Activated naive CD8-positive, alpha-beta T cell treated with anti-CD3 and anti-CD28 coated beads, Interleukin-2, amount 50 U/mL, for 24 hours (primary cell): ENCODE measurements at regions not wholly inside any gene's neighbourhood (a gene's known extent, or its start where the extent isn't known, plus 50 kb on each side); places are given as distances from the start of the nearest gene placed in this dataset.

ENCODE experiments used
- ATAC-seq: fragments of 150-1000 bp; cut with Tn5 transposase; one replicate; pipeline ENCODE4 v1.10.0; 2021
- DNase-seq: peaks from one replicate; pipeline ENCODE4 v3.0.0; 2021
- H3K27ac Mint-ChIP-seq: one replicate; pipeline ENCODE4 v1.8.0; 2021; ENCODE audit warnings: mild to moderate bottlenecking, mixed read lengths
- H3K27me3 Mint-ChIP-seq: one replicate; pipeline ENCODE4 v1.8.0; 2021; ENCODE audit warnings: mixed read lengths
- H3K36me3 Mint-ChIP-seq: one replicate; pipeline ENCODE4 v1.8.0; 2021; ENCODE audit warnings: low read depth, mixed read lengths
- H3K4me1 Mint-ChIP-seq: one replicate; pipeline ENCODE4 v1.8.0; 2021; ENCODE audit warnings: mixed read lengths
- H3K4me3 Mint-ChIP-seq: one replicate; pipeline ENCODE4 v1.8.0; 2021; ENCODE audit warnings: mild to moderate bottlenecking, moderate library complexity, mixed read lengths
- H3K9me3 Mint-ChIP-seq: one replicate; pipeline ENCODE4 v1.8.0; 2021; ENCODE audit warnings: mixed read lengths

DNA sequence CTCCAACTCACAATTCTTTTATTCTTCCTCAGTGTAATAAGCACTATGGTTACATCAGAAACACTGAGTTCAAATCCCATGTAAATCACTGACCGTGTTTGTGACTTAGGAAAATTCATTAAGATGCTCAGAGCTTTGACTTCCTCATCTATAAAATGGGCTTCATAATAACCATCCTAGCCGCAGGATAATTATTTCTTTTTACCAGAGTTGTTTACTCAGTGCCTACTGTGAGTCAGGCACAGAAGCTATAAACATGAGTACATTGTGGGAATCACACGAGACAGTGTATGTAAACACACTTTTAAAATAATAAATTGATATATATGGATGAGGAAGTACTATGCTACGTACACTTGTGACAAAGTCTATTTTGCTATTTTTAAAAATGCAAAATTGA, 296.3 kb upstream of the TENM3 start:
- DNase-seq (no peak), ATAC-seq (no peak)
- H3K4me3 Mint-ChIP-seq: no peak overlapping the region
- no peaks in the 10 kb centered on the region for H3K36me3 Mint-ChIP-seq
- H3K4me1 Mint-ChIP-seq: no peaks in the 10 kb centered on the region
- no peak overlapping the region for H3K27ac Mint-ChIP-seq
- H3K27me3 Mint-ChIP-seq: no peaks in the 10 kb centered on the region
- H3K9me3 Mint-ChIP-seq: no peaks in the 10 kb centered on the region

DNA sequence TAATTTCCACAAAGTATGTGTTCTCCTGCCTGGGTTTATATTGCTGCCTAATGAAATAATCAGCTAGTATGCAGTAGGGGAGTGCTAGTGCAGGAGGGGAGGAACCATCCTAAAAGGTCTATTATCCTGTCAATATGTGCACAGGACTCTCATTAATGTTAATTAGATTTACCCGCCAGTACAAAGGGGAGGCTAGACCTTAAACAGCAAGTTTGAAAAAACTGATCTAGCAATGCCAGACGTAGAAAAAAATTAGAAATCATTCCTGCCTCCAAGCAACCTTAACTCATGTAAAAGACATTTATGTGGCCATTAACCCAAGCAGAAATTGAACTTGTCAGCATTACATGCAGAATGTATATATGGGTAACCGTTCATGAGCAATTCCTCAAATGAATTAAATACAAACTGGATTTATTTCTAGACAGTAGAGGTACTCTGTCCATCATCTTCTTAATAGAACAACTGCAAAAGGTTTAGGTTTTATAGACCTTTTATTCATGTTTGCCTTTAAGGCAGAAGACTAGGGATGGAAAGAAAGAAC, 294.3 kb upstream of the TENM3 start:
- Mint-ChIP-seq H3K4me3 (no peak overlapping the region), H3K4me1 (no peaks in the 10 kb centered on the region), H3K9me3 (no peaks in the 10 kb centered on the region), H3K36me3 (no peaks in the 10 kb centered on the region), H3K27me3 (no peaks in the 10 kb centered on the region), H3K27ac (no peak overlapping the region)
- no peak for ATAC-seq
- no peak for DNase-seq

DNA sequence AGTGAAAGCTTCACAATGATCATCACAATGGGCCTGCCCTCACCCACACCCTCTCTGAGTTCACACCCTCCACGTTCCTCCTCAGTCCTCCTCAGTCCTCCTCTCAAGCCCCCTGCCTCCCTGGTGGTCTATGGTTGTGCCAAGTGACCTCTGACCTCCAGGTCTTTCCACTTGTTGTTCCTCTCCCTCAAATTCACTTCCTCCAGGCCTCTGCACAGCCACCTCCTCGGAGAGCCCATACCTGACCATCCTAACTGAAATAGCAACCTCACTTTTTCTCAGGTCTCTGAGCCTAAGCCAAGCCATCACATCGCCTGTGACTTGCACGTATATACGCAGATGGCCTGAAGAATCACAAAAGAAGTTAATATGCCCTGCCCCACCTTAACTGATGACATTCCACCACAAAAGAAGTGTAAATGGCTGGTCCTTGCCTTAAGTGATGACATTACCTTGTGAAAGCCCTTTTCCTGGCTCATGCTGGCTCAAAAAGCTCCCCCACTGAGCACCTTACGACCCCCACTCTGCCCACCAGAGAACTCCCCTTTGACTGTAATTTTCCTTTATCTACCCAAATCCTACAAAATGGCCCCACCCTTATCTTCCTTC, 293.4 kb upstream of the TENM3 start:
- no peaks in the 10 kb centered on the region for H3K27me3 Mint-ChIP-seq
- H3K9me3 Mint-ChIP-seq: no peaks in the 10 kb centered on the region
- ATAC-seq (no peak), DNase-seq (no peak)
- H3K4me1 Mint-ChIP-seq: no peaks in the 10 kb centered on the region
- no peak overlapping the region for H3K4me3 Mint-ChIP-seq
- no peak overlapping the region for H3K27ac Mint-ChIP-seq
- no peaks in the 10 kb centered on the region for H3K36me3 Mint-ChIP-seq

DNA sequence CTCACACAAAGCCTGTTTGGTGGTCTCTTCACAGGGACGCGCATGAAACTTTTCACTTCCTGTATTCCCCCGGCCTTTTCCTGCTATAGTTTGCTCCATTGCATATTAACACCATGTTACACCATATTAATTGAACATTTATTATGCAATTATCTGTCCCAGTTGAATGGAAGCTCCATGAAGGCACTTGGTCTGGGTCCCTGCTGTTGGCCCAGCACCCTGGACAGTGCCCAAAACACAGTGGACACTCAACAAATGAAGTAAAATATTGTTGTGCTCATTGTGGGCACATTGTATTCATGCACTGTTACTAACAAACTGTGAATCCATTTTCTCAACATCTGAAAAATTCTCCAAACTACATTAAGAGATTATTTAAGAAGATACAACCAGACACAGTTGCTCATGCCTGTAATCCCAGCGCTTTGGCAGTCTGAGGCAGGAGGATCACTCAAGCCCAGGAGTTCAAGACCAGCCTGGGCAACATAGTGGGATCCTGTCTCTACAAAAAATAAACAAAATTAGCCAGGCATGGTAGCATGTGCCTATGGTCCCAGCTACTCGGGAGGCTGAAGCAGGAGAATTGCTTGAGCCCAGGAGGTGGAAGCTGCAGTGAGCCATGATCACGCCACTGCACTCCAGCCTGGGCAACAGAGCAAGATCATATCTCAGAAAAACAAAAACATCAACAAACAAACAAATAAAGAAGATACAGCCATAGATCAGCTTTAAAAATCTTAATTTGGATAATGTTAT, 292.7 kb upstream of the TENM3 start:
- no peaks in the 10 kb centered on the region for H3K4me1 Mint-ChIP-seq
- H3K4me3 Mint-ChIP-seq: no peak overlapping the region
- no peak overlapping the region for H3K27ac Mint-ChIP-seq
- DNase-seq: no peak
- ATAC-seq: no peak
- H3K27me3 Mint-ChIP-seq: no peaks in the 10 kb centered on the region
- H3K9me3 Mint-ChIP-seq: no peaks in the 10 kb centered on the region
- H3K36me3 Mint-ChIP-seq: no peaks in the 10 kb centered on the region

DNA sequence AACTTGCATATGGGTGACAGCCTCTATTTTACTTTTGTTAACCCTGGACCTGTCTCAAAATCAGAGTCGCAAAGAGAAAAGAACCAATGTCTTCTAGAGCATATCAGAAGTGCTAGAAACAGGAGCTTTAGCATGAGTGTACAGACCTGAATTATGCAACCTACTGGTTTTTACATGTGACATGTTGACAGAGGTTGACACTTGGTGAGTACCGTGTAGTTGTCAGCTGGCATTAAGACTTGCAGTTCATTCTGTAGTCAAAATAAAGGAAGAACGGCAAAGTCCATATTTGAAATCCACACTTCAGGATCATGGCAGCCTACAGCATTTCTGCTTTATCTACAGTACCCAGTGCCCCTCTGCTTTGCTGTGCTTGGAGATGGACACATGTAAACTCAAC, 291.9 kb upstream of the TENM3 start:
- no peak overlapping the region for H3K4me3 Mint-ChIP-seq
- no peaks in the 10 kb centered on the region for H3K9me3 Mint-ChIP-seq
- no peak overlapping the region for H3K27ac Mint-ChIP-seq
- H3K27me3 Mint-ChIP-seq: no peaks in the 10 kb centered on the region
- no peak for ATAC-seq
- H3K36me3 Mint-ChIP-seq: no peaks in the 10 kb centered on the region
- no peaks in the 10 kb centered on the region for H3K4me1 Mint-ChIP-seq
- no peak for DNase-seq

DNA sequence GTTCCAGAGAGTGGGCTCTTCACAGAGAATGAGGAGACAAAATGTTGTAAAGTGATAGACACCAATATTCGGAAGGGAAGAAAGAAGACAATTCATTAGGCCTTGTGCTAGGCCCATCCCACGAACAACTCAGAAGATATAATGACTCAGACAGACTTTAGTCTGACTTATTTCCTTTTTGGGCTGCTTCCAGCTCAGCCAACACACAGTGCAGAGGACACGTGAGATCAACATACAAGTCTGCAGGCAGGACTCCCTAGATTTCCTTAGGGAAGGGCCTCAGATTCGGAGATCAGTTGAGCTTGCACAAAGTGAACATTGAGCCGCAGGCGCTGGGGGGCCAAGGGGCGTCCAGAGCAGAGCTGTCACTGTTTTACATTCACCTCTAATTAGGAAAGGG, 290.7 kb upstream of the TENM3 start:
- H3K4me3 Mint-ChIP-seq: no peak overlapping the region
- no peaks in the 10 kb centered on the region for H3K4me1 Mint-ChIP-seq
- no peaks in the 10 kb centered on the region for H3K27me3 Mint-ChIP-seq
- no peak for ATAC-seq
- no peak for DNase-seq
- no peak overlapping the region for H3K27ac Mint-ChIP-seq
- no peaks in the 10 kb centered on the region for H3K9me3 Mint-ChIP-seq
- no peaks in the 10 kb centered on the region for H3K36me3 Mint-ChIP-seq

DNA sequence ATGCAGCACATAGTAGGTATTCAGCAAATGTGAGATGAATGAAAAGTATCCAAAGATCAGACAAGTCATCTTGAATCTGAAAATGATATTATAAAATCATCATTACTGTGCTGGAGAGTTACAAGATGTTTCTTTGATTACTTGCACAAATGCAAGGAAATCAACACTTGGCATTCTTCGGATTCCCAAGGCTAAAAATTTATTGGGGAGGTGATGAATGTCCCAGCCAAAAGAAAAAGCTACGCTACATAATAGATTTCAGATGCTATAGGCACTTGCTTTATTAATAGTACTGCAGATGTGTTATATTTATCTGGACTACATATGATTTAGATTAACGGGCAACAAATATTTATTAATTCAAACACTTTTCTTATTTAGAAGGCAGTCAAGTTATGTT, 286.7 kb upstream of the TENM3 start:
- no peaks in the 10 kb centered on the region for H3K27me3 Mint-ChIP-seq
- ATAC-seq (no peak), DNase-seq (no peak)
- H3K9me3 Mint-ChIP-seq: no peaks in the 10 kb centered on the region
- no peak overlapping the region for H3K27ac Mint-ChIP-seq
- H3K4me1 Mint-ChIP-seq: no peaks in the 10 kb centered on the region
- no peaks in the 10 kb centered on the region for H3K36me3 Mint-ChIP-seq
- H3K4me3 Mint-ChIP-seq: no peak overlapping the region

DNA sequence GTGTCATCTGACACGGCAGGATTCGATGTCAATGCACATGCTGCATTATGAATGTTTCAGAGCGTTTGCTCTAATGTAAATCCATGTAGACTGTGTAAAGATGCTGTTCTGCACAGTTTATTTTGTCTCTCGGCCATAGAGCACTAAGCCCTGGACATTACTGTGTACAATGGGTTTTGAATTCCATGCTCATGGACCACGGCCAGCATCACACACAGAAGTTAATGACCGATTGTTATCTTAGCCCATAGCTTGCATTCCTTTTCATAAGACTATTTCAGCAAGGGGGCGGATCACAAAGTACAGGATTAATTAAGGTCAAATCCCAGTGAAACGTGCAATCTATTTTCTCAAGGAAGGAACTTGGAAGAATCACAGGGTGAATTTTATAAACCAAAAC, 286.1 kb upstream of the TENM3 start:
- Mint-ChIP-seq H3K27ac (no peak overlapping the region), H3K9me3 (no peaks in the 10 kb centered on the region), H3K36me3 (no peaks in the 10 kb centered on the region), H3K4me3 (no peak overlapping the region), H3K27me3 (no peaks in the 10 kb centered on the region), H3K4me1 (no peaks in the 10 kb centered on the region)
- DNase-seq: no peak
- no peak for ATAC-seq

DNA sequence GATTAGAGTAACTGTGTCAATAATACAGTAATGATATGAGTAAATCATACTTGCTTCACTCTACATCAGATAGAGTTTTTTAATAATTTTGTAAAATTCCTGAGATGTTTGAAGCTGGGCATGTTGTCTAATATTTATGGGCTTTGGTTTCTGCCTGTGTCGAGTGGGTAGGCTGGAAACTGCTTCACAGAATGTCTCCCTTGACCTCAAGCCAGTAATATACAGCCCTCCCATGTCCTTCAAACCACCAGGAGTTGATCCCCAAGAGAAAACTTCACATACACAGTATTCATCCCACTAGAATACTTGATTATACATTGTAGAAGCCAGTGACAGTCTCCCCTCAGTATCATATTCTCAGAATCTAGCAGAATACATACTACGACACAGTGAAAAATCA, 284.8 kb upstream of the TENM3 start:
- DNase-seq (no peak), ATAC-seq (no peak)
- Mint-ChIP-seq H3K9me3 (no peaks in the 10 kb centered on the region), H3K4me3 (no peak overlapping the region), H3K27ac (no peak overlapping the region), H3K4me1 (no peaks in the 10 kb centered on the region), H3K36me3 (no peaks in the 10 kb centered on the region), H3K27me3 (no peaks in the 10 kb centered on the region)

DNA sequence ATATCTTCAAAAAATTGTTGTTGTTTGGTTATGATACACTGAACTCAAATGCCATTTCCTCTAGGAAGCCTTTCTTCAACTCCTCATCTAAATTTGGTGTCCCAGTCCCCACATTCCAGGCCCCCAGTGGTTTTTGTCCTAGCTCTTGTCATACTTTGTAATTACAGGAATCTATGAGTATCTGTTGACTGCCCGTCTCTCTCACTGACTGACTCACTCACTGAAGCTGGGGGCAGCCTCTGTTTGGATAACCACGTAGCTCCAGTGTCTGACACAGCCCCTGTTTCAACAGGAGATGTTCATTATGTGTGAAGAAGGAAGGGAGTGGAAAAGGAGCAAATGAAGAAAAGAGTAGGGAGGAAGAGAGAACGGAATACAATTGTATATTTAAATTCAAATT, 284.1 kb upstream of the TENM3 start:
- no peaks in the 10 kb centered on the region for H3K36me3 Mint-ChIP-seq
- H3K27me3 Mint-ChIP-seq: no peaks in the 10 kb centered on the region
- no peak overlapping the region for H3K27ac Mint-ChIP-seq
- no peaks in the 10 kb centered on the region for H3K9me3 Mint-ChIP-seq
- no peaks in the 10 kb centered on the region for H3K4me1 Mint-ChIP-seq
- DNase-seq (no peak), ATAC-seq (no peak)
- no peak overlapping the region for H3K4me3 Mint-ChIP-seq

DNA sequence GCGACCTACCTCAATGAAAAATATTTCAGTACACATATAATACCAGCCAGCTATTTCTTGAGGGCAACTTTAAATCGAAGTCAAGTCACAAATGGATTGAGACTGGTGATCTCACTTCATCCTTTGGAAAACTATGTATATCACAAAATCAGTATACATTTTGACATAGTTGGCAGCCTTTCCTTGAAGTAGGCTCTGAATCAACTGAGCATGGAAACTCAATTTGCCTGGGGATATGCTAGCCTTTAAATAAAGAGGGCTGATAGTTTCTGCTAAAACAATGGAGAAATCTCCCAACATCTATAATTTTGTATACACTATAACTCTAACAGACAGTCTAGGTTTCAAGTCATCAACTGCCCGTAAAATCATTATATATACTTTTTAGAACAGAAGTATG, 282.8 kb upstream of the TENM3 start:
- H3K27me3 Mint-ChIP-seq: no peaks in the 10 kb centered on the region
- no peak overlapping the region for H3K4me3 Mint-ChIP-seq
- DNase-seq: no peak
- peaks cover 5% of the 10 kb centered on the region for H3K9me3 Mint-ChIP-seq
- H3K36me3 Mint-ChIP-seq: no peaks in the 10 kb centered on the region
- no peak for ATAC-seq
- H3K27ac Mint-ChIP-seq: no peak overlapping the region
- no peaks in the 10 kb centered on the region for H3K4me1 Mint-ChIP-seq

DNA sequence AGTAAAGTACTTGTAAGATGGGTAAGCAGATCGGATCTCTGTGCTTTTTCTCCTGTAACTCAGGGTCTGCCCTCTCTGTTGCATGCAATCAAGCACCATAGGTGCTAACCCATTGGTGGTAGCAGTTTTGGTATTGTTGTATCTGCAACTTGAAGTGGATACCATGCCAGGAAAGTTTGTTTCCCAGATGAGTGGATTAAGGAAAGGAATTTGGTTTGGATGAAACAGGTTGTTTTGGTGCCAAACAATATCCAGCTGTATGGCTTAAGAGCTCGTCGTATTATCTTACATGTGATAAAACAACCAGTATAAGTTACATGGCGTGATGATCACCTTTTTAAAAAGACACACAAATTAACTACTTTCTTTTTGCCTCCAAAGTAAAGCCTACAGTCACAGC, 280.9 kb upstream of the TENM3 start:
- Mint-ChIP-seq H3K4me1 (no peaks in the 10 kb centered on the region), H3K27ac (no peak overlapping the region), H3K27me3 (no peaks in the 10 kb centered on the region), H3K4me3 (no peak overlapping the region), H3K36me3 (no peaks in the 10 kb centered on the region), H3K9me3 (peaks cover 5% of the 10 kb centered on the region)
- DNase-seq (no peak), ATAC-seq (no peak)

DNA sequence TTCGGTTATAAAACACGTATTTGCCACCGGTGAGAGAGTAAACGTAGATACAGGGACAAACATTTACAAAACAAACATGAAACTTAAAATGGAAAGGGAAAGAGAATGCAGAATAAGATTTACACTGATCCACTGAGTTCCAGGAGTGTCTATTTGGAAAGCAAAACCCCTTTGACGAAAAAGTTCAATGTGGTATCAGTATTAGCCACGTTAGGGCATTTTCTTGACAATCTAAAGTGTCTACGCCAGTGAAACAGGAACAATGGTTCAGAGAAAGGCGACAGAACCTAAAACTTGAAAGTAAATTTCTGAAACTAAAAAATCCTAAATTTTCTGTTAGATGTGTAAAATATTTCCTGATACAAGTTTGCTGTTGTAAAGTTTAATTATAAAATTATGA, 278.5 kb upstream of the TENM3 start:
- Mint-ChIP-seq H3K4me3 (no peak overlapping the region), H3K27me3 (no peaks in the 10 kb centered on the region), H3K36me3 (no peaks in the 10 kb centered on the region), H3K27ac (no peak overlapping the region), H3K9me3 (peaks cover 5% of the 10 kb centered on the region), H3K4me1 (no peaks in the 10 kb centered on the region)
- DNase-seq (no peak), ATAC-seq (no peak)

DNA sequence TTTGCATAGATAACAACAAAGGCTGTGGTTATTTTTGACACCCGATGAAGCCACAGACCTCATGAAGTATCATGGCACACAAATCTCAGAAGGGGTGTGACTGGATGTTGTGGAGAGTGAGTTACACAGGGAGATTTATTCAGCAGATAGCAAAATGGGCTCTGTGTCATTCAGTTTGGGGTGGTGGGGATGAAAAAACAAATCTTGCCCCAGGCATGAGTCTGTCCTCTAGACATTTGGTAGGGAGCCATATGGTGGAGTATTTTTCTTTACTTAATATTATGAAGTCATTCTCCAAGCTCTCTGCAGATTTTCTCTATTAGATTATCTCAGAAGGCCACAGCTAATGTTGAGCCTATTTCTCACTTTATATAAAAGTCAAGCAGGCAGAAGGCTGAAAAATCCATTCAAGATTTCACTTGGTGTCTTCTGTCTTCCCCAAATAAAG, 277.1 kb upstream of the TENM3 start:
- Mint-ChIP-seq H3K4me3 (no peak overlapping the region), H3K27me3 (no peaks in the 10 kb centered on the region), H3K27ac (no peak overlapping the region), H3K9me3 (peaks cover 5% of the 10 kb centered on the region), H3K36me3 (no peaks in the 10 kb centered on the region), H3K4me1 (peaks cover under 1% of the 10 kb centered on the region)
- no peak for DNase-seq
- ATAC-seq: no peak

DNA sequence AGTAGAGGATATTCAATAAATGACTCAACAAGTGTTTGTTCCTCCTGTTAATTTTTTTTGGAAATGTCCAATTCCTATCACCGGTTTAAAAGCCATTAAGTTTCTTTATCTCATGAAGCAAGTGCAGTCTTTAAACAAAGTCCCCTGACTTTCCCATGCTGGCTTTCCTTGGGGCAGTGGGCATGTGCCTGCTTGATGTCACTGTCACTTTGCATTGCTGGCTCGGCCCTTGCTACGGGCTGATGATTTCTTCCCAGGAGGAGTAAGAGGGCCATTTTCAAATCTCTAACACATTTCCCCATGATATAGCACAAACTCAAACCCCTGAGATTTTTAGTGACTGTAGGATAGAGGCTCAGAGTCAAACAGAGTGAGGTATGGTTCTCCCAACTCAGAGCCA, 275.8 kb upstream of the TENM3 start:
- ATAC-seq: no peak
- Mint-ChIP-seq H3K36me3 (no peaks in the 10 kb centered on the region), H3K9me3 (peaks cover 5% of the 10 kb centered on the region), H3K4me1 (peaks cover 6% of the 10 kb centered on the region), H3K4me3 (no peak overlapping the region), H3K27ac (no peak overlapping the region), H3K27me3 (no peaks in the 10 kb centered on the region)
- no peak for DNase-seq
